ENCODE measurements at regions not wholly inside any gene's neighbourhood (a gene's known extent, or its start where the extent isn't known, plus 50 kb on each side); places are given as distances from the start of the nearest gene placed in this dataset.

GRCh38 chr13:33466262-33466661, 180.7 kb upstream of the STARD13 start:
- no peak for DNase-seq (ENCODE audit: low read depth, low spot score)

GRCh38 chr13:33467556-33467955, 182.0 kb upstream of the STARD13 start:
- DNase-seq (ENCODE audit: low read depth, low spot score): no peak

- no peak for DNase-seq (ENCODE audit: low read depth, low spot score)
These were observed 185.6 kb upstream of the STARD13 start for GRCh38 chr13:33471204-33471603.

- no peak for DNase-seq (ENCODE audit: low read depth, low spot score)
These were observed 186.9 kb upstream of the STARD13 start for GRCh38 chr13:33472446-33472845.

GRCh38 chr13:33479105-33479504, 193.6 kb upstream of the STARD13 start:
- no peak for DNase-seq (ENCODE audit: low read depth, low spot score)

GRCh38 chr13:33480561-33480960, 195.0 kb upstream of the STARD13 start:
- no peak for DNase-seq (ENCODE audit: low read depth, low spot score)

GRCh38 chr13:33483471-33483870, 197.9 kb upstream of the STARD13 start:
- DNase-seq (ENCODE audit: low read depth, low spot score): no peak

- DNase-seq (ENCODE audit: low read depth, low spot score): no peak
These were observed 199.7 kb upstream of the STARD13 start for GRCh38 chr13:33485247-33485646.

GRCh38 chr13:33487575-33488243, 202.2 kb upstream of the STARD13 start:
- DNase-seq (ENCODE audit: low read depth, low spot score): no peak

- no peak for DNase-seq (ENCODE audit: low read depth, low spot score)
These were observed 204.0 kb upstream of the STARD13 start for GRCh38 chr13:33489563-33489962.

GRCh38 chr13:33490461-33491327, 205.1 kb upstream of the STARD13 start:
- DNase-seq (ENCODE audit: low read depth, low spot score): no peak

GRCh38 chr13:33493672-33494365, 208.3 kb upstream of the STARD13 start:
- DNase-seq (ENCODE audit: low read depth, low spot score): no peak

GRCh38 chr13:33494596-33495204, 209.1 kb upstream of the STARD13 start:
- DNase-seq (ENCODE audit: low read depth, low spot score): no peak

- no peak for DNase-seq (ENCODE audit: low read depth, low spot score)
These were observed 210.8 kb upstream of the STARD13 start for GRCh38 chr13:33496336-33496735.

GRCh38 chr13:33497146-33497845, 211.7 kb upstream of the STARD13 start:
- no peak for DNase-seq (ENCODE audit: low read depth, low spot score)

GRCh38 chr13:33508060-33508459, 222.5 kb upstream of the STARD13 start:
- no peak for DNase-seq (ENCODE audit: low read depth, low spot score)

- no peak for DNase-seq (ENCODE audit: low read depth, low spot score)
These were observed 224.2 kb upstream of the STARD13 start for GRCh38 chr13:33509642-33510229.

- DNase-seq (ENCODE audit: low read depth, low spot score): no peak
These were observed 224.9 kb upstream of the STARD13 start for GRCh38 chr13:33510350-33510970.

- no peak for DNase-seq (ENCODE audit: low read depth, low spot score)
These were observed 227.5 kb upstream of the STARD13 start for GRCh38 chr13:33512880-33513554.

GRCh38 chr13:33514362-33514761, 228.8 kb upstream of the STARD13 start:
- DNase-seq (ENCODE audit: low read depth, low spot score): no peak
